HAP-1 (cell line): ENCODE measurements at regions not wholly inside any gene's neighbourhood (a gene's known extent, or its start where the extent isn't known, plus 50 kb on each side); places are given as distances from the start of the nearest gene placed in this dataset.
"Not testable (repeated sequence)": the region's sequence is repeated elsewhere in the genome, so short reads cannot be mapped to it uniquely, and the experiment has no call there.

Source experiments
- DNase-seq, 2 experiments: peaks; one replicate each; pipeline ENCODE4 v3.0.0-alpha.2; 2016 to 2020; ENCODE audit warnings: low spot score in 2 of 2
- H3K27me3 ChIP-seq: fragments of 250-450 bp; sonication (Bioruptor Pico); 2 replicates; pipeline ENCODE4 v1.5.1; 2020; ENCODE audit warnings: low read depth, mild to moderate bottlenecking, moderate library complexity
- H3K36me3 ChIP-seq: fragments of 250-450 bp; sonication (Bioruptor Pico); replicated peaks from 2 replicates; pipeline ENCODE4 v1.5.1; 2020; ENCODE audit warnings: mild to moderate bottlenecking
- H3K4me1 ChIP-seq: fragments of 250-450 bp; sonication (Bioruptor Pico); 2 replicates; pipeline ENCODE4 v1.5.1; 2020; ENCODE audit warnings: mild to moderate bottlenecking
- H3K4me3 ChIP-seq: fragments of 250-450 bp; sonication (Bioruptor Pico); 2 replicates; pipeline ENCODE4 v1.5.1; 2020; ENCODE audit warnings: mild to moderate bottlenecking, moderate library complexity
- H3K9me3 ChIP-seq: fragments of 250-450 bp; sonication (Bioruptor Pico); 2 replicates; pipeline ENCODE4 v1.5.1; 2020; ENCODE audit warnings: mild to moderate bottlenecking, moderate library complexity
- in situ Hi-C: fragments of 300-500 bp; cut with MboI; formaldehyde crosslinking; loops from 3 replicates; pipeline ENCODE4 v1.14.3; 2020; ENCODE audit warnings: low sequenced_read_pairs, inconsistent platforms, mixed read lengths

DNA sequence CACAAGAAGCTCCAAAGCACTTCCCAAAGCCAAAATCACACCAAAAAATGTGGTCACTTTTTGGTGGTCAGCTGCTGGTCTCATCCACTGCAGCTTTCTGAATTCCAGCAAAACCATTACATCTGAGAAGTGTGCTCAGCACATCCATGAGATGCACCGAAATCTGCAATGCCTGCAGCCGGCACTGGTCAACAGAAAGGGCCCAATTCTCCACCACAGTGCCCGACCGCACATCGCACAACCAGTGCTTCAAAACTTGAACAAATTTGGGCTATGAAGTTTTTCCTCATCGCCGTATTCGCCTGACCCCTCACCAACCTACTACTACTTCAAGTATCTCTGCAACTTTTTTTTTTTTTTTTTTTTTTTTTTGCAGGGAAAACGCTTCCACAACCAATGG lies 89.9 kb upstream of the LUZP2 start:
- in situ Hi-C loops, result no loop called here
- Histone ChIP-seq H3K4me1 (peaks cover 11% of the 10 kb centered on the region), H3K4me3 (no peak overlapping the region), H3K9me3 (no peaks in the 10 kb centered on the region), H3K27me3 (no peaks in the 10 kb centered on the region), H3K36me3 (no peaks in the 10 kb centered on the region)
- no peak for DNase-seq

- Histone ChIP-seq H3K27me3 (no peaks in the 10 kb centered on the region), H3K36me3 (no peaks in the 10 kb centered on the region), H3K9me3 (no peaks in the 10 kb centered on the region), H3K4me1 (peaks cover 11% of the 10 kb centered on the region), H3K4me3 (no peak overlapping the region)
- in situ Hi-C loops, result no loop called here
- no peak for DNase-seq
Observed at GRCh38 chr11:24407733-24408132, 89.1 kb upstream of the LUZP2 start.

DNA sequence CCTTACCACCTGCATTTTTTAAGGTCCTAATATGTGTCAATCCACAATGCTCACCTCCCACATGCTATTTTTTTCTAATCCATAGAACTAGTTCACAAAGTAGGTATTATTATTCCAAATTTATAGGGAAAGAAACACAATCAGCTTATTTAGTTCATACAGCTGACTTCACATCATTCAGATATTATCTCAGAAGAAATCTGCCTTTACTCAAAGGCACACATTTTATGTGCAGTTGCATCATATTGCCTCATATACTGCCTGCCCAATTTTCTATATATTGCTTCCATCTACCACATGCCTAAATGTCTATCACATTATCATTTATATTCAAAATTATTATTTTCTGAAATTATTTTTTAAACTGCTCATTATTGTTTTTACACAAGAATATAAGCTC lies 88.7 kb upstream of the LUZP2 start:
- Histone ChIP-seq H3K9me3 (no peaks in the 10 kb centered on the region), H3K27me3 (no peaks in the 10 kb centered on the region), H3K4me1 (peaks cover 11% of the 10 kb centered on the region), H3K36me3 (no peaks in the 10 kb centered on the region), H3K4me3 (no peak overlapping the region)
- DNase-seq, result peak in 1 of 2 experiments; percentile 50
- in situ Hi-C loops, result no loop called here

- no peaks in the 10 kb centered on the region for H3K36me3 ChIP-seq
- no peak overlapping the region for H3K4me3 ChIP-seq
- no peaks in the 10 kb centered on the region for H3K27me3 ChIP-seq
- DNase-seq, result no peak
- peaks cover 11% of the 10 kb centered on the region for H3K4me1 ChIP-seq
- no peaks in the 10 kb centered on the region for H3K9me3 ChIP-seq
- in situ Hi-C loops, result no loop called here
Observed at GRCh38 chr11:24411791-24412190, 85.1 kb upstream of the LUZP2 start.

DNA sequence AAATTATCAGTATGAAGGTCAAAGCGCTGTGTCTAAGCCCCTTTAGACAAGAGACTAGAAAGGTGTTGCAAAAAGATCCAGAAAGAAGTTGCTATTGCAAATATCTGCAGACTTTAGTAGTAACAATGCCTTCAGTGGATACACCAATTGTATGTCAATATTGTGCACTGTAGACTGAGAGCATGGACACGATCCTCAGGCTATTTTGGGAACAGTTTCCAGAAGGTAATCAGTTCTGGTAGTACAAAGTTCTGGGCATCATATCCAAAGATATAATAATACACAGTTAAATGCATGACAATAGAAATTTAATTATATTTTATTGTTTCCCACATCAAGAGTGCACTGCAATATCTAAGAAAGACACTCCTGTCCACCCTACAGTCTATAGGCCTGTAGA lies 84.1 kb upstream of the LUZP2 start:
- Histone ChIP-seq H3K27me3 (no peaks in the 10 kb centered on the region), H3K4me1 (peaks cover 11% of the 10 kb centered on the region), H3K4me3 (no peak overlapping the region), H3K36me3 (no peaks in the 10 kb centered on the region), H3K9me3 (no peaks in the 10 kb centered on the region)
- DNase-seq, result no peak
- in situ Hi-C loops, result no loop called here

DNA sequence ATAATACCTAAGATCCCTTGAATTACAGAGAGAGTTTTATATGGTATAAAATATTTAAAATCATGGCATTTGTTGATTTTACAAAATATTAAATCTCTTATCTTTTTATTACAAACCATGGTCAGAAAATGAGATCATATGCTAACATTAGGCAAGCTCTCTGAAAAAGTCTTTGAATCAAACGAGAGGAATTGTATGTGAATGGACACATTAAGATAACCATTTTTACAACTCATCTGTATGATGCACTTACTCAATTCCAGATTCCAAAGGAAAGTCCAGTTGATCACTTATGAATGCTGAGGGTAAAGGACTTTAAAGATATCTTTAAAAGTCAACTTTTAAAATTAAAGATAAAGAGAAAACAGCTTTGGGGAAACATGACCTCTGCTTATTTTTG lies 83.5 kb upstream of the LUZP2 start:
- Histone ChIP-seq H3K27me3 (no peaks in the 10 kb centered on the region), H3K4me3 (no peak overlapping the region), H3K9me3 (no peaks in the 10 kb centered on the region), H3K4me1 (peaks cover 4% of the 10 kb centered on the region), H3K36me3 (no peaks in the 10 kb centered on the region)
- DNase-seq, result no peak
- in situ Hi-C loops, result no loop called here

DNA sequence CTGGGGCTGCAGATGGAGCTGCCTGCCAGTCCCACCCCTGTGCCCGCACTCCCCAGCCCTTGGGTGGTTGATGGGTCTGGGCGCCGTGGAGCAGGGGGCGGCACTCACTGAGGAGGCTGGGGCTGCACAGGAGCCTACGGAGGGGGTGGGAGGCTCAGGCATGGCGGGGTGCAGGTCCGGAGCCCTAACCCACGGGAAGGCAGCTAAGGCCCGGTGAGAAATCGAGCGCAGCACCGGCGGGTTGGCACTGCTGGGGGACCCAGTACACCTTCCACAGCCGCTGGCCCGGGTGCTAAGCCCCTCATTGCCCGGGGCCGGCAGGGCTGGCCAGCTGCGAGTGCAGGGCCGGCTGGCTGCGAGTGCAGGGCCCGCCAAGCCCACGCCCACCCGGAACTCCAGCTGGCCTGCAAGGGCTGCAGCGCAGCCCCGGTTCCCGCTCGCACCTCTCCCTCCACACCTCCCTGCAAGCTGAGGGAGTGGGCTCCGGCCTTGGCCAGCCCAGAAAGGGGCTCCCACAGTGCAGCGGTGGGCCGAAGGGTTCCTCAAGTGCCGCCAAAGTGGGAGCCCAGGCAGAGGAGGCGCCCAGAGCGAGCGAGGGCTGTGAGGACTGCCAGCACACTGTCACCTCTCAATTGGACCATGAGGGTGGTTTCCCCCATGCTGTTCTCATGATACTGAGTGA lies 80.8 kb upstream of the LUZP2 start:
- in situ Hi-C loops, H3K4me3 ChIP-seq, DNase-seq, H3K36me3 ChIP-seq, H3K27me3 ChIP-seq, H3K4me1 ChIP-seq, H3K9me3 ChIP-seq: not testable (repeated sequence)

DNA sequence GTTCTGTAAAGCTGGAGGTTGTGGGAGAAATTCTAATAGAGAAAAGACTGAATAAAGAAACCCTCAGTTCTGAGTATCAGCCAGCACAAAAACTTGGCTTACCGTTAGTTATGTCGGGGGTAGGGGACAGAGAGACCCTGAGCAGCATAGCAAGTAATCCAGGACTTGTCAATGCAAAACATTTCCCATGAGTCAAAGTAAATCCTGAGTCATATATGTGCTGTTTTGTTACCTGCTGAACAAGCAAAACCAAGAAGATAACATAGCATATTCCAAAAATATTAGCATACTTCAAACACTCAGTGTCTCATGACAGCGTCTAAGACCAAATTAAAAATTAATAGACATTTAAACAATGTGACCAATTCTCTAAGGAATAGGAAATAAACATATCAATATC lies 75.1 kb upstream of the LUZP2 start:
- in situ Hi-C loops, result no loop called here
- Histone ChIP-seq H3K9me3 (no peaks in the 10 kb centered on the region), H3K27me3 (no peaks in the 10 kb centered on the region), H3K36me3 (no peaks in the 10 kb centered on the region), H3K4me1 (no peaks in the 10 kb centered on the region), H3K4me3 (no peak overlapping the region)
- DNase-seq, result no peak

- no peak for DNase-seq
- Histone ChIP-seq H3K27me3 (no peaks in the 10 kb centered on the region), H3K4me1 (no peaks in the 10 kb centered on the region), H3K4me3 (no peak overlapping the region), H3K9me3 (no peaks in the 10 kb centered on the region), H3K36me3 (no peaks in the 10 kb centered on the region)
- in situ Hi-C loops, result no loop called here
Observed at GRCh38 chr11:24422376-24422775, 74.5 kb upstream of the LUZP2 start.

GRCh38 chr11:24437123-24437522 lies 59.7 kb upstream of the LUZP2 start:
- no peaks in the 10 kb centered on the region for H3K4me1 ChIP-seq
- no peak for DNase-seq
- H3K9me3 ChIP-seq, result no peaks in the 10 kb centered on the region
- no peaks in the 10 kb centered on the region for H3K36me3 ChIP-seq
- no peaks in the 10 kb centered on the region for H3K27me3 ChIP-seq
- H3K4me3 ChIP-seq, result no peak overlapping the region
- in situ Hi-C loops, result no loop called here
